ENCODE measurements at regions not wholly inside any gene's neighbourhood (a gene's known extent, or its start where the extent isn't known, plus 50 kb on each side); places are given as distances from the start of the nearest gene placed in this dataset.

GRCh38 chr1:238221738-238222137, 331.0 kb upstream of the ZP4 start:
- TF ChIP-seq ARID3B (CRISPR knock-in tag; IDR thresholded peaks at IDR 0.05; ENCODE audit: borderline replicate concordance) (no peak), EP400 (IDR thresholded peaks at IDR 0.05) (no peak), ZKSCAN3 (CRISPR knock-in tag; IDR thresholded peaks at IDR 0.05) (no peak), TAF1 (IDR thresholded peaks at IDR 0.05; ENCODE audit: control insufficient read depth, extremely low read depth, insufficient read depth, low read length, severe bottlenecking) (no peak), ZBTB2 (IDR thresholded peaks at IDR 0.05) (no peak), E2F4 (CRISPR knock-in tag; IDR thresholded peaks at IDR 0.05; ENCODE audit: low read depth) (no peak), MAFF (IDR thresholded peaks at IDR 0.05; ENCODE audit: low read length) (no peak), RB1 (IDR thresholded peaks at IDR 0.05; ENCODE audit: low read depth) (no peak), SRF (CRISPR knock-in tag; IDR thresholded peaks at IDR 0.05) (no peak)
- ChIA-PET POLR2A (no interaction called here), CTCF (ENCODE audit: low intra/inter-chr PET ratio) (no interaction called here)
- Histone ChIP-seq H3K4me1 (replicated peaks in 1 of 2; ENCODE audit: control insufficient read depth in 2 of 2, insufficient read depth in 2 of 2, low read length in 2 of 2) (no peaks in the 10 kb centered on the region), H3K4me2 (ENCODE audit: insufficient read depth, low read length) (no peak overlapping the region), H3K36me3 (ENCODE audit: control insufficient read depth, insufficient read depth, low read length) (no peaks in the 10 kb centered on the region), H4K20me1 (replicated peaks; ENCODE audit: control insufficient read depth, insufficient read depth, low read length) (no peaks in the 10 kb centered on the region), H3K9ac (ENCODE audit: insufficient read depth in 1 of 2, low read depth in 2 of 2, low read length in 2 of 2) (no peak overlapping the region), H3K4me3 (no peak overlapping the region), H3K27ac (ENCODE audit: extremely low read depth, low read depth, low read length) (no peak overlapping the region), H3K9me3 (replicated peaks; ENCODE audit: control insufficient read depth, insufficient read depth, low read depth, low read length) (no peaks in the 10 kb centered on the region; the same call in 1 of the 2 replicates), H2AFZ (ENCODE audit: low read depth, low read length) (no peak overlapping the region), H3K27me3 (ENCODE audit: control insufficient read depth in 2 of 2, insufficient read depth in 2 of 2, low read length in 2 of 2) (no peaks in the 10 kb centered on the region), H3K9me1 (ENCODE audit: control insufficient read depth, insufficient read depth, low read length) (no peaks in the 10 kb centered on the region), H3K79me2 (ENCODE audit: control insufficient read depth, insufficient read depth, low read length) (no peaks in the 10 kb centered on the region)
- ATAC-seq: no peak
- FAIRE-seq: no peak
- 1% methylated on average over 4 of the region's 4 CpGs for WGBS (ENCODE audit: insufficient coverage, low coverage, missing lambda C conversion rate)
- no TSS peak for BruUV-seq (replicated peaks)
- intact Hi-C loops (cut with micrococcal nuclease) (no loop called here), in situ Hi-C loops (cut with MboI) (no loop called here)
- DNase-seq (ENCODE audit: extremely low read depth in 1 of 4, low spot score in 3 of 4): no peak

All from K562 (cell line).